A673 (cell line): ENCODE measurements at regions not wholly inside any gene's neighbourhood (a gene's known extent, or its start where the extent isn't known, plus 50 kb on each side); places are given as distances from the start of the nearest gene placed in this dataset.

Source experiments
- CTCF ChIP-seq: fragments of 300-800, 200-600 bp; sonication (generic); conservative IDR thresholded peaks from 2 replicates; pipeline ENCODE4 v1.5.1; 2017; ENCODE audit warnings: low read depth, mild to moderate bottlenecking, antibody characterized with exemption, low read length, moderate library complexity, mixed read lengths
- EZH2 ChIP-seq: fragments of 200-600 bp; sonication (generic); IDR thresholded peaks from 2 replicates; pipeline ENCODE4 v1.6.1; 2017; ENCODE audit warnings: borderline replicate concordance, low read depth, mild to moderate bottlenecking, mixed read lengths, antibody characterized with exemption, low read length; ENCODE audit not compliant: poor library complexity, severe bottlenecking

- no peak for TF ChIP-seq CTCF
- no peak for TF ChIP-seq EZH2
Measured at GRCh38 chr9:108291586-108291932, 564.2 kb downstream of the ACTL7B start.
